Suppressor macrophage treated with lipopolysaccharide for 1 hour (primary cell): ENCODE measurements at regions not wholly inside any gene's neighbourhood (a gene's known extent, or its start where the extent isn't known, plus 50 kb on each side); places are given as distances from the start of the nearest gene placed in this dataset.

ENCODE experiments used
- DNase-seq, 3 donors: peaks; one replicate each; pipeline ENCODE4 v3.0.0-alpha.2; 2020 to 2022

- DNase-seq = no peak
These were observed 598.1 kb upstream of the ADGRL4 start for GRCh38 chr1:79604490-79605198.

GRCh38 chr1:79603843-79604242 lies 597.3 kb upstream of the ADGRL4 start:
- DNase-seq = no peak

- no peak for DNase-seq
These were observed 592.7 kb upstream of the ADGRL4 start for GRCh38 chr1:79599257-79599656.

GRCh38 chr1:79595931-79596330 lies 589.4 kb upstream of the ADGRL4 start:
- no peak for DNase-seq

- no peak for DNase-seq
These were observed 587.7 kb upstream of the ADGRL4 start for GRCh38 chr1:79594121-79594698.

GRCh38 chr1:79592707-79593106 lies 586.2 kb upstream of the ADGRL4 start:
- no peak for DNase-seq

- no peak for DNase-seq
These were observed 582.2 kb upstream of the ADGRL4 start for GRCh38 chr1:79588719-79589118.

GRCh38 chr1:79587229-79587628 lies 580.7 kb upstream of the ADGRL4 start:
- DNase-seq = no peak

GRCh38 chr1:79585801-79586200 lies 579.3 kb upstream of the ADGRL4 start:
- no peak for DNase-seq

GRCh38 chr1:79575424-79575823 lies 568.9 kb upstream of the ADGRL4 start:
- DNase-seq = no peak

- DNase-seq = no peak
These were observed 561.9 kb upstream of the ADGRL4 start for GRCh38 chr1:79568411-79568810.

- DNase-seq = no peak
These were observed 555.0 kb upstream of the ADGRL4 start for GRCh38 chr1:79561521-79561978.

GRCh38 chr1:79556189-79556588 lies 549.7 kb upstream of the ADGRL4 start:
- DNase-seq = no peak

- DNase-seq = no peak
These were observed 548.2 kb upstream of the ADGRL4 start for GRCh38 chr1:79554688-79555087.

- no peak for DNase-seq
These were observed 544.8 kb upstream of the ADGRL4 start for GRCh38 chr1:79551321-79551720.

- DNase-seq = no peak
These were observed 543.9 kb upstream of the ADGRL4 start for GRCh38 chr1:79550402-79550801.

- DNase-seq = no peak
These were observed 542.7 kb upstream of the ADGRL4 start for GRCh38 chr1:79549201-79549600.

- no peak for DNase-seq
These were observed 541.0 kb upstream of the ADGRL4 start for GRCh38 chr1:79547514-79547913.

GRCh38 chr1:79543394-79543793 lies 536.9 kb upstream of the ADGRL4 start:
- DNase-seq = no peak

- no peak for DNase-seq
These were observed 532.5 kb upstream of the ADGRL4 start for GRCh38 chr1:79539001-79539400.

GRCh38 chr1:79532555-79532954 lies 526.0 kb upstream of the ADGRL4 start:
- peak in 1 of 3 donors; percentile 14 for DNase-seq

- no peak for DNase-seq
These were observed 525.3 kb upstream of the ADGRL4 start for GRCh38 chr1:79531790-79532189.

GRCh38 chr1:79530476-79530875 lies 523.9 kb upstream of the ADGRL4 start:
- no peak for DNase-seq

- no peak for DNase-seq
These were observed 523.5 kb upstream of the ADGRL4 start for GRCh38 chr1:79530055-79530454.

- DNase-seq = no peak
These were observed 517.6 kb upstream of the ADGRL4 start for GRCh38 chr1:79524126-79524525.
